GM04504 (cell line): ENCODE measurements at regions not wholly inside any gene's neighbourhood (a gene's known extent, or its start where the extent isn't known, plus 50 kb on each side); places are given as distances from the start of the nearest gene placed in this dataset.
A peak's percentile ranks its signal among the peaks of the same experiment; 100 is the strongest.

ENCODE experiments used
- DNase-seq: peaks from one replicate; pipeline ENCODE4 v3.0.0-alpha.2; 2012; ENCODE audit warnings: low read depth

DNA sequence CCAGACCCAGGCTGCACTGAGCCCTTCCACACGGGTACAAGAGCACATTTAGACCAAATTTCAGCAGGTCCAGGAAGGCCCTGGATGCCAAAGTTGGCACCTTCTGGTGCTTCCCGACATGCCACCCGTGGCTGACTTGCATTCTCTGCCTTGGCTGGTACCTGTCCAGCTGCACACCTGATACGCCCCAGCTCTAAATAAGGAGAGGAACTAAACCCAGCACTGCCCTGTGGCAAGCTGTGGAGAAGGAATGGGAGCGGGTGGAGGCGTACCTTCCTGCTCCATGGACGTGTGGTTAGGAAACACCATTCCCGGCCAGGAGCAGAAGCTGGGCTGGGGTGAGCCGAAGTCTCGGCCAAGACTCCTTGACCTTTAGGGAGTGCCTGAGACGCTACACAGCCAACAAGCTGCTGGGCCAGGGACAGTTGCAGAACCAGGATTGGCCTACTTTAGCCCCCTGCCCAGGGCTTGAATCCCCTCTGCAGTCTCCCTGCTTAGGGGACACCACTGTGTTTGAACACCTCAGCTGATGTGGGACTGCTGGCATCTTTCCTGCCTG is 86.5 kb upstream of the TAF1B start:
- DNase-seq: no peak

DNA sequence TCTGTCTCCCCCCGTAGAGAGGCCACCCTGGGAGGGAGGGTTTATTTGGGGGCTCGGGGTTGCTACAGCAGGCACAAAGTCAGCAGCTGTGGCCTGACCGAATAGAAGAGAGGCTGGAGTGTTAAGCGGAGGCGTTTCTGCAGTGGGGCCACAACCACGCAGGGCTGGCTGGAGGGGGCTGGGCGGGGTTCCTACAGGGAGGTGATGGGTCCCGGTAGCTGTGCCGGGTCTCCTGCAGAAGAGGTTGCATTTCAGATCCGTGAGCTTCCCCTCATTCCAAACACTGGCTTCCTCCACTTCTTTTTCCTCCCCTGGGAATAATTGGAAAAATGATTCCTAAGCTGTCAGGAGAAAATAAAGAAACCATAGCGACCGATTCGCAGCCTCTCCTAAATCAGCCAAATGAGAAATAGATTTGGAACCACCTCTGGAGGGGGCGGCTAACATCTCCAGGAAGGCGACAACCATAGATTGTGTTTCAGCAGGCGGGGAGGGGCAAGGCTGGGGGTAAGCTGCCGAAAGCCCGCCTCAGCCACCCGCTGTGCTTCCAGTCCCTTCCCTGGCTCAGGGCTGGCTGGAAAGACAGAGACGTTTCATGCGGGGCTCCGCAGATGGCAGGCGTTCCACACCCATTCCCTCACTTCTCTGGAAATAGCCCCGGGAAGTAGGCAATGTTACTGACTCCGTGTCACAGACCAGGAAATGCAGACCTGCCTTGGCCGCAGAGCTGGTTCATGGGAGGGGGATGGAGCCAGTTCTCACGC is 85.6 kb upstream of the TAF1B start:
- no peak for DNase-seq

DNA sequence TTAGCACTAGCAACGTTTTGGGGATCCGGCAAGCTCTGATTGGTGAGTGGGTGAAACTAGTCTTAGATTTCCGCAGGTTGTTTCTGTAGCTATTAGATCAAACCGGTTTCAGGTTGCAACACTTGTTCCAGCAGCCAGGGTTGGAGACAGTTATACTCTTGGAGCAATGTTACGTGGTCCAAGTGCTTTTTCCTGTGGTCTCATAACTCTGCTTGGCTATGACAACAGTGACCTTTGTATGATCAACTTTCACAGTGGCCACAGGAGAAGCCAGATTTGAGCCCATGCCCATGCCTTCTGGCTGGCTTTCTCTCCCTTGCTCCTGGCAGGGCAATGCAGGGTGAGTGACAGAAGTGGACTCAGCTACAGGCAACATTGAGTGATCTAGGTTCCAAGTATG is 84.5 kb upstream of the TAF1B start:
- DNase-seq: no peak

DNA sequence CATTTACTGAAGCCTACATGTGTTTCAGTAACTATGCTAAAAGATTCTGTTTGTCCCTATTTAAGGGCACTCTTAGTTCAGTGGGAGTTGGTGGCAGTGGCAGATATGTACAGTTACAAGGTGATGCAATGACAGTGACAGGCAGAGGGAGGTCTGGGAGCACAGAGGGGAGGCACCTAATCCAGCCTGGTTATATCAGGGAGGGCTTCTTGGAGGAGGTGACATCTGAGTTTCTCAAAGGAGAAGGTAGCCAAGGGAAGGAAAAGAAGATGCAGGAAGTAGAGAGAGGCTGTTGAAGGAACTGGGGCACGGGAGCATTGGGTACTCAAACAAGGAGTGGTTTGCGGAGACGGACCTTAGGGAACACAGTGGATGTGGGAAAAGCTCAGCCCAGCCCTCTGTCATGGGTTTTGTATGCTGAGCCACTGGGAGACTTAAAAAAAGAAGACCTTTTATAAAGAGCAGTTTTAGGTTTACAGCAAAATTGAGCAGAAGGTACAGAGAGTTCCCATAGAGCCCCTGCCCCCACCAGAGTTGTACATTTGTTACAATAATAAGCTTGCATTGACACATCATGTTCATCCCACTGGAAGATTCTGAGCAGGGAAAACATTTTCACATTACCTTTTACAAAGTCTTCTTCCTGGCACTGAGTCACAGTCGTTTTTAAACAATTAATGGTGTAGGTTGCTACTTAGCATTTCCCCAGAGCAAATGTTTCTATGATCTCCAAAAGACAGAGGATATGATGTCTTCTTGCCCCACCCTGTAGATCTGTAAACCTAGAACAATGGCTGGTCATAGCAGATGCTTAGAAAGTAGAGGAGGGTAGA is 83.0 kb upstream of the TAF1B start:
- DNase-seq: no peak

DNA sequence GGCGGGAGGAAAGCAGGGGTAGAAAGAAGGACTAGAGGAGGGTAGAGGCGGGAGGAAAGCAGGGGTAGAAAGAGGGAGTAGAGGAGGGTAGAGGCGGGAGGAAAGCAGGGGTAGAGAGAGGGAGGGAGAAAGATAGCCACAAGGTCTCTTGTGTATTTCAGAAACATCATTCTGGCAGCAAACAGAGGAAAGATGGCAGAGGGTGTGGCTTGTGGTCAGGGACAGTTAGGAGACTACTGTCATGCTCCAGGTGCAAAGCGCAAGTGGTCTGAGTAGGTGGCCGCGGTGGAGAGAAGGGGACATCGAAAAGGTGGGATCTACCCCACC is 82.4 kb upstream of the TAF1B start:
- DNase-seq: no peak

DNA sequence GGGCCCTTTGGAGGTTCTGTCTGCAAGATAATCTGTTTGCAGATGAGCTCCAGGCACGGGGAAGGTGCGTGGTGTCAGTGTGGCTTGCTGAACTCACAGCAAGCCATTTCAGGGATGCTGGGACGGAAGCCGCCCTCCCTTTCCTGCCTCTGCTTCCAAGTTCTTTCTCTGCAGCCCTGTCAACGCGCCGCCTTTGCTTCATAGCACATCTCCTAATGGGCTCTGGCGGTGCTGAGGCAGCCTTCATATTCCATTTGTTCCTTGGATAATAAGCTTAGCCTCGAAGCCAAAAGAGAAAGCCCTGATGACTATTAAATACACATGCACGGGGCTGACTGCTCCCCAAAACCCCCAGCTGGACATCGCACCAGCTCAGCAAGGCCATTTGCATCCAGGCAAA is 81.7 kb upstream of the TAF1B start:
- no peak for DNase-seq

DNA sequence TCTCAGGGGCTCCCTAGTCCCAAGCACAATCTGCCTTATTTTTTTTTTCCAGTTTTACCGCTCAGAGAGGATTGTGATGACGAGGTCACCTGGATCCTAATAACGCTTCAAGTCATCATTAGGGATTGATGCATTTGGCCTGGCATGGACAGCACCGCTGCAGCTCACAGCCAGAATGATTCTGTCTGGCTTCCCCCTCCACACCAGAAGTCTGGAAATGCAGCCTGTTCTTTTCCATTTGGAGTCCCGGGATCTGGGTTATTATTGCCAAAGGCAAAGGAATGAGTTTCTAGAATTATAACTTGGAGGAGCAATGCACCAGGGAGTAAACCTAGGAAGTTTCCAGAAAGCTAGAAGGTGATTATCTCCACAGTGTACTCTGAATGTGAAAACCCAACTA is 81.1 kb upstream of the TAF1B start:
- no peak for DNase-seq

DNA sequence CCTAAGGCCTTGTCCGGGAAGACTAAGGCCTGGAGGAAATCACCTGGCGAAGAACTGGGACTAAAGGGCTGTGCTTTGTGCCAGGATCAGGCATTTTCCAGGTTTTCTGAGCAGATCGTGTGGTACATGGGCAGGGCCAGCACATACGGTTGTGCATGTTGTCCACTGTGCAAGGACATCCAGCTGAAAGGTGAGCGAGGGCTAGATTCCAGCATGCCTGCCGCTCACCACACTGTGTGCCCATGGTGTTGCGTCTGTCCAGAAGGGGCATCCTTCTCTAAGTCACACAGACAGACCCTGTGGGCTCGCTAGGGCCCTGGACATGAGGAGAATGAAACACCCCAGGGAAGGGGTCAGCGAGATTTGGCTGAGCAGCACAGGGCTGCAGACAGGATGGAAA is 80.3 kb upstream of the TAF1B start:
- DNase-seq: no peak

DNA sequence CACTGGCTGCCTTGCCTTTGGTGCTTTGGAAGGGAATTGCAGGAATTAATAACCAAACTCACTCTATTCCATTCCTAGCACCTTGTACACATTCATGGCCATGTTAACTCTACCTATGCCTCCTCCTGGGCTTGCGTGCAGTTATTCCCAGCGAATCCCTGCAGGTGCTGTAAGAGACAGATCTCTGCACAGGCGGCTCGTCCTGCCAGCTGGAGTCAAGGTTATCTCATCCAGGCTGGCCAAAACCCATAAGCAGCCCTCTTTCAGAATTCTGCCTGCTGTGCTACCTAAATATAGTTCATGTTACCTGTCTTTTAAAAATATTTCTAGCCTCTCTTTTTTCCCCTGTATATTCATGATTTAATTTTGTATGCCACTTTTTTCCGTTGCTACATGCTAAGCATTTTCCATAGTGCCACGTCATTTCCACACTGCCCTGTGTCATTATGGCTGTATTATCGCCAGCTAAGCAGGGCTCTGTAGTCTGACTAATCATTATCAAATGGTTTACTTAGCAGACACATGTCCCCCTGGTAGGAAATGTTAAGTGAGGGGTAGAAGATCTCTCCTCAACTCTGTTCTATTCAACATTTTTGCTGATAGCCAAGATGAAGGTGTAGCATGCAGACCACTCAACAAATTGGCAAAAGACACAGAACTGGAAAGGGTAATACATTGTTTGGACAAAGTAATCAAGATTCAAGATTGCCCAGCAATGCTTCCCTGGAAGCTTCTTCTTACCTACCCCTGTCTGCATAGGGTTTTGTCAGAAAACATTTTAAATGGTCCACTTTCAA is 79.7 kb upstream of the TAF1B start:
- no peak for DNase-seq

DNA sequence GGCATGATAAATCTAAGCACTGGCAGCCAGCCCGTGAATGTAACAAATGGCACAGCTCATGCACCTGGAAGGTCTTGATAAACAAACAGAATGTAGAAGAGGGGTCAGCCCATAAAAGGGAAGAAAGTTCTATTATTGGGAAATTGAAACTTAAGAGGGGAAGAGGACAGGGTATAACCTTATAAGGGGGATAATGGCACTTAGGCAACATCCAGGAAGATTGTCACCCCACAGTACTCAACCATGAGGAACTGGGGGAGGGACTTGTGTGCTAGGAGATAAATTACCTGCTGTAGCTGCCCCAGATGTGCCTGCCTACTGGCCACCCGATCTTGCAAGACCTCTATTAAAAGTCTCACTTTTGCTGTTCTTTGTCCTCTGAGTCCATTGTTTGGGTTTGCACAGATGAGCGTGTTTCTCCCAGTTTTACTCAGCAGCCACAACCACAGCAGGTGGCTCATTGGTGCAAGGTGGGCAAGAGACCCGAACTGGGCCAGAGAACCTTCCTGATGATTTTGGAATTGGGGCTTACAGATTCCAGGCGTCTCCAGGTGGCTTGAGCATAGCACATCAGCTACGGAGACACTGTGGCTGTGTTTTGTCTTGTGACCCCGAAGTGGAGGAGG is 79.0 kb upstream of the TAF1B start:
- no peak for DNase-seq

DNA sequence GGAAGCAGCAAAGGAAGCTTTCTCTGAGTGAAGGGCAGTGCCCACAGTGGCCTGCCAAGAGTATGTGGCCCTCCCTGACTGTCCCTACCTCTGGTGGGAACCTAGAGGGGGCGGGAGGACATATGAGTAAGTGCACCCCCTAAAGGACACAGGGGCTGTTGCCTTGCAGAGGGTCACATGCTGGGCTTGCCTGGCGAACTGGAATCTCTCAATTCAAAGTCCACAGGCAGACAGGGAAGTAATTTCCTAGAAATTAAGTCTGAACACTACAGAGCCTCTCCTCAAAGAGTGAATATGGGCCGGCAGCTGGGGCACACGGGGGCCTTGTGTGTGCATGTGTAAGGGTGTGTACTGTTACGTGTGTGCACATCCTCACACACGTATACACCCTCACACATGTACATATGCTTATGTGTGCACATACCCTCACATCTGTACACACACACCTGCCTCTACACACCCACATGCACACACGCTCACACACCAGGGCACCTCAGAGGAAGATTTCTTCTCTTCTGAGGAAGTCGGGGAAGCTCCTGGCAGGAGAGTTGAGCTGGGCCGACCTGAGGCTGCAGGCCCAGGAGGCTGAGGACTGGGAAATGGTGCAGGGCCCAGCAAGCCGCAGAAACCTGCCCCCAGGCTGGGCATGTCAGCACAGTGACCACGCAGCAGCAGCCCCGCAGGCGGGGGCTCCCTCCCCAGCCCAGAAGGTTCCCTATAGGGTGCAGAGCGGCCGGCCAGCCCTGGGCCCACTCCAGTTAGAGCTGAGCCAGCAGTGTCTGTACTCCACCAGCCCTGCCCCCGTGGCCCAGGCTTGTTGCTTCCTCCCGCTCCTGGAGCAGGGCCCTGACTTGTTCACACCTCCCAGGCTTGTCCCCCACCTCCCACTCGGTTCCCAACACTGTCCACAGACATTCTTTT is 77.4 kb upstream of the TAF1B start:
- DNase-seq: no peak

DNA sequence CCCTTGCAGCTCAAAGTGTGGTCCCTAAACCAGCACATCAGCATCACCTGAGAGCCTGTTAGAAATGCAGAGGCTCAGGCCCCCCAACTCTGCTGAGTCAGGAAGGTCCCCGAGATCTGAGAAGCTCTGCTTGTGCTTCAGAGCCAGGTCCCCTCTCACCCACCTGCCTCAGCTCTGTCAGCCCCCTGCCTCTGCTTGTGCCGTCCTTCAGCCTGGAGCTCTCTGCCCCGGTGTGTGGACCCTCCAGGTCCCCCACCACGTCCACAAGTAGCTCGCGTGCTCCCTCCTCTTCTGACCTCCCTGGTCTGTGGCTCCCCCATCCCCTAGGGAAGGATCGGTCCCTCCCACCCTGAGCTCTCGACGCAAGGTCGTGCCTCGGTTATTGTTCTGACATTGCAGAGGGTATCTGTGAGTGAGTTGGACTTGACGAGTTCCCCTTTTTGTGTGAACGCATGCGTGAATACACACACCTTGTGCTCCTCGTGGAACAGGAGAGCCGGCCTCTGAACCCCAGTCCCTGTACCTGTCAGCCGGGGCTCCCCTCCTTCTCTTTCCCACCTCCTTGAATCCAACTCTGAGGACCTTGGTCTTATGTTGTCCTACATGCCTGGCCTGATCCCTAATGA is 75.5 kb upstream of the TAF1B start:
- no peak for DNase-seq

DNA sequence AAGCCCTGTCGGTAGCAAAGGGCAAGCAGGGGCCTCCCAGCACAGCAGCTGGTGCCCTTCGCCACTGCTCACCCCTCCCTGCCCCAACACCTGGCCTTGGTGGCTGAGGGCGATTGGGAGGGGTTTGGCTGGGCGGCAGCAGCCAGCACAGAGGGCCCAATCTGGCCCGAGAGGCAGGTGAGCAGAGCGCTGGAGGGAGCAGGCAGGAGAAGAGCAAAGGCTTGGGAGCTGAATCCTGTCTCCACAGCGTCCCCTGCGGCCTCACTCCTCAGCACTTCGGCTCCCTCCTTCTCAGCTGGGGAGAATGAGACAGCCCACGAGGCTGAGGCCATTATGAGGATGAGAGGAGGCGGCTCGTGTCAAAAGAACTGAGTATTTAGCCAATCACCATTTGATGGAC is 74.9 kb upstream of the TAF1B start:
- DNase-seq: no peak

DNA sequence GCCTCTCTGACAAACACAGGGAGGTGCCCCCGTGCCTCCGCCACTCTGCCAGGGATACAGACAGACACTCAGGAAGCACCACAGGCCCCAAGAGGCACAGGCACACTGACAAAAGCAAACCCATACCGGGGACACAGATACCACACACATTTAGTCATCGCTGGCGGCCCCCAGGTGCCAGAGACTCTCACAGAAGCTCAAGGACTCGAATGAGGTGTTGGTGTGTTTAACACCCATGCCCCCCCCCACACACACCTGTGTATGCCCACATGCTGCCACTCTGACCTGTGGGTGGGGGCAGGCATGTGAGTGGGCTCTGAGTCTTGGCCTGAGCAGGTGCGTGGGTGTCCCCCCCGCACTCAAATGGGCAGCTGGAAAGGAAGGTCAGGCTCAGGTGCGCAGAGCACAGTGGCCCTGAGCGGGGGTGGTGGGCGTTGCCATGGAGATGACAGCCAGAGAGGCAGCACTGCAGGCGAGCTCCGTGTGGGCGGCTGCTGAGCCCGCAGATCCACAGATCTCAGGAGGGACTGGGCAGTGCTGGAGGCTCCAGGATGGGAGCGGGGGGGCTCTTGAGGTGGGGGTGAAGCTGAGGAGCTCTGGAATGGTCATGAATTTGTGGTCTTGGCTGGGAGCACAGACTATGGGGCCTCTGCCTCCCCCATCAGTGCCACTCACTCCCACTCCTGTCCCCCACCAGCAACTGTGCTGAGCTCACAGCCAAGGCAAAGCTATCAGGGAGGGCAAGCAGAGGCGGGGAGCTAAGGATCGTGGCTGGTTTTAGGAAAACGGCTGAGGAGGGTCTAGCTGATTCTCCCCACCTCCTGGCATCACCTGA is 73.9 kb upstream of the TAF1B start:
- DNase-seq: no peak

DNA sequence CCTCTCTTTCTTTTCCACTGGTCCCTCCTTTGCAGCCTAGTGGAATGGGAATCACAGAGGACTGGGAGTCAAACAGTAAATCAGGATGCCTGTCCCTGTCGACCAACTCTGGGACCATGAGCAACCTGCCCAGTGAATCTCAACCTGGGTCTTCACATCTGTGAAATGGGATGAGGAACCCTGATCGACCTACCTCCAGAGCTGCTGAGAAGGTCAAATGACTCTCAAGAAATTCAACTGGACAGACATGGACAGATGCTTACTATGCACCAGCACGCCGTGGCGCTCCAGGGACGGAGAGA is 73.3 kb upstream of the TAF1B start:
- no peak for DNase-seq

DNA sequence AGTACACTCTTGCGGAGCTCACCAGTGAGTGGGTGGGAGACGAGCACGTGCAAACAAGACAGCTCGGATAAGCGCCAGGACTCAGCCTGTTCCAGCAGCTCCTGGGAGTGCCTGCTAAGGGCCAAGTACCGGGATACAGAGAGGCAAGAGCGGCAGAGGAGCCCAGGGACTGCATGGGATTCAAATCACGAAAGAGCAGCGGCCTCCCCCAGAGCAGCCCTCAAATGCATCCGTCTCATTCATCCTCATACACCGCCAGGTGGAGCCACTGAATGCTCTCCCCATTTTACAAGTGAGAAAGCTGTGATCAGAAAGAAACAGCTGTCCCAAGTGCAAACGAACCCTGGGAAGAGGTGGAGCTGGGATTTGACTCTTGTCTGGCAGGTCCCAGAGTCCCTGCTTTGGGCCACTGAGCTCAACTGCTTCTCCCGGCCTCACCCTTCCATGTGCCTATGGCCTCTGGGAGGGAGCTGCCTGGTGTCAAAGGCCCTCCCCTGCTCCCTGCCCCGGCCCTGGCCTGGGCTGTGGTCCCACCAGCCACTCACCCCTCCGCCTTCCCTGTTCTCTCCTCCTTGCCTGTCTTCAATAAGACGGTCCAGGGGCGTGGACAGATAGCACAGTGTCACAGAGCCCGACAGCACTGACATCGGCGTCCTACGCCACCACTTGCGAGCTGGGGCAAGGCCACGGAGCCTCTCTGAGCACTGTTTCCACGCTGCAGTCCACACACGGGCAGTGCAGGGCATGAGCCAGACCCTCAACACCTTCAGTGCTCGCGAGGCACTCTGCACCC is 72.8 kb upstream of the TAF1B start:
- peak; percentile 44 for DNase-seq

DNA sequence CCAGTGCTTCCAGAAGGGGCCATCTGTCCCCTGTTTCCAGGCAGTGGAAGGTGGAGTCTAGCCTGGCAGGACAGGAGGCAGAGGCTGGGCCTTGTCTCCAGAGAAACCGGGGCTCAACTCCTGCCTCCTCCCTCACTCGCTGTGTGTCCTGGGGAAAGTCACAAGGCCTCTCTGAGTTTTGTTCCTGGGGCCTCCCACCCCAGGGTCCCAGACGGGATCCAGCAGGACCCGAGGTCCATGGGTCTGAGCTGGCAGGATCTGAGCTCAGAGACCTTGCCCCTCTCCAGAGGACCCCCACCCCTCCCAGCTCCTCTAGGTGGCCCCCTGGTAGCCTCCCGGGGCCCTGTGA is 72.2 kb upstream of the TAF1B start:
- DNase-seq: no peak

DNA sequence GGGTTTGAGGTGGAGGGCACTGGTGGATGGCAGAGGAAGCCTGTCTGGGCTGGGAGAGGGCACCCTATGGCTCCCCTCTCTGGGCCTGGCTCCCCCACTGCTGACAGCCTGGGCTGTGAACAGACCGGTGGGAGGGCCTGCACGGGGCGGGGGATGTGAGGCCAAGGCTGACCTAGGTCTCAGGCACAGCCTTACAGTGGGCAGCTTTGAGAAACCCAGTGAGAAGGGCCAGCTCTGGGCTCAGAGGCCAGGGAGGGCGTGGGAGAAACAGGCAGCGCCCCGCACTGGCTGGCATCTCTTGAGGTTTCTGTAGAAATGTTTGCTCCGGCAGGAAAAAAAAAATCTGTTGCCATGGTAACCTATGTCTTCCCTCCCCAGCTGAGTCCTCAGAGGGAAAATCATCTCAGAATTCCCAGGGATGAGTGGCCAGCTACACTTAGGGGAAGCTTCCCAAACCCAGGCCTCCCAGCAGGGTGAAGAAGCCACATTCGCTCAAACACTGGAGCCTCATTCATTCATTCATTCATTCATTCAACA is 71.7 kb upstream of the TAF1B start:
- DNase-seq: peak; percentile 68
